DLD1 (cell line): ENCODE measurements at regions not wholly inside any gene's neighbourhood (a gene's known extent, or its start where the extent isn't known, plus 50 kb on each side); places are given as distances from the start of the nearest gene placed in this dataset.

ENCODE experiments used
- in situ Hi-C: cut with HindIII; loops from 2 replicates; pipeline ENCODE4 v1.10.0; 2017; ENCODE audit warnings: low sequenced_read_pairs

DNA sequence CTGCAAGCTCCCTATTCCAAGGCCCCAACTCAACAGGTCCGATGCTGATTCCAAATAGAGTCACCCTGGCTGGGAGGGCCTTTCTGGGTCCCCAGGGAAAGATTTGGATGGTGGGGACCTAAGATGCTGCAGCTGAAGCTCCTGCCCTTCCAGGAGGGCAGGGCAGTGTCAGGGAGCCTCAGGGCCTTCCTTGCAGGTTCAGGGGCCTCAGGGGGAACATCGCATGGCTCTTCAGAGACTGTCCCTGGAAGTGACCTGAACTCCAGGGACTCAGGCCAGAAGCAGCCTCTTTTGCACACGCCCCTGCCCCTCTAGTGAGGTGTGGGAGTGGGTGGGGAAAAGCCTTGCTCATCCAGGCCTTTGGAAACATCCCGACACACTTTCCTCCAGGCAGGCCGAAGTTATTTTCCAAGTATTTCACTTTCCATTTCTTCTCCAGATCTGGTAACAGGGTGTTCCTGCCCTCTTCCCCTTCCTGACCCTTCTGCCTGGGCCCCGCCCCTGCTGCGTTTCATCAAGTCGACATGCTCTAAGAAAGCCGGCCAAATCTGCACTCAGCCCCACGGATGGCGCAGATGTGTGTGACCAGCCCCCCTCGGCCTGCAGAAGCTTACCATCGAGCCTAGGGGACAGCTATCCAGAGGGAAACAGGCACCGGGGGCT is 159.5 kb downstream of the FGF18 start:
- in situ Hi-C loops, result no loop called here

DNA sequence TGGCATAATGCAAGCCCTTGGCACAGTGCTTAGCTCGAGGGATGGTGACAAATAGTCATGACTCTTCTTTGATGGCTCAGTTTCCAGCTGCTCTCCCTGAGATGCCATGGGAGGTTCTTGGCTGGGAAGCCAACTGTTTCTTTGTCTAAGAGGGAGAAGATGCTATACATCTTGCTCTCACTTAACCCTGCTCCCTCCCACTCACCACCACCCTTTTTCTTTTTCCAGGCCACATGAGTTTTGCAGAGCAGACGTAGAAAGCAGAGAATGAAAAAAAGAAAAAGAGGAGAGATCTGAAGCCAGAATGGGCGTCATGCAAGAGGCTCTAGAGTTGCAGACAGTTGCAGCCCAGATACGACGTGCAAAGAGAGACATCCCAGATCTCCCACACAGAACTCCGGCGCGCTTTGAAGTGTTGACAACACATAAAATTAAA is 160.5 kb downstream of the FGF18 start:
- in situ Hi-C loops, result no loop called here

- in situ Hi-C loops, result no loop called here
Measured at GRCh38 chr5:171580502-171581265, 161.2 kb downstream of the FGF18 start.

DNA sequence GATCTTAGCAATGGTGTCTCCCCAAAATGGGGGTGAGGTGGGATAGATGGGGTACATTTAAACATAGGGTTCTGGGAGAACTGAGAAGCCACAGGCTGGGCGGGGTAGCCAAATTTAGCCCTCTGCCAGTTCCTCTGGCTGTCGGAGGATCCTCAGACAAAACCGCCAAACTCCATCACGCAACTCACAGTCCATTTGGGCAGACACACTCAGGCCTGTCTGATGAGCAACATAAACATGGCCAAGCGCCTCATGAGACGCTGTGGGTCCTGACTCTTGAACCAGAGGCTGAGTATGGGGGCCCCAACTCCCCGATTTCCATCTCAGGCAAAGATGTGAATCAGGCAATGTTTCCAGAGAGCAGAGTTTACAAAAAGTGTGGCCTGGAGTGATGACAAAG is 162.3 kb downstream of the FGF18 start:
- in situ Hi-C loops, result no loop called here

DNA sequence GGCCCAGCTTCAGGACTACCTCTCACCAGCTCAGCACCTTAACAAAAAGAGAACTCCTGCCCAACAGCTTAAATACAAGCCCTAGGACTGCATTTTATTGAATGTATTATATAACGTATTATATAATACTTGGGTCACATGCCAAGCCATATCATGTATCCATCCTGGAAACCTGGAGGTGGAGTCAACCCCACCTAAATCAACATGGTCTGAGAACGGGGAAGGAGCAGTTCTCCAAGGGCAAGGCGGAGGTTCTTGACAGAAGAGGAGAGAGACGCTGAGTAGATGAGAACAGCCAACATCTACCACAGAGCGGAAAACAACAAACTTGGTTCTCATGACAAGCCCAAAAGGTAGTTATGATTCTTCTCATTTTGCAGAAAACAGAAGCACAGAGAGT is 163.4 kb downstream of the FGF18 start:
- in situ Hi-C loops, result no loop called here

- in situ Hi-C loops, result no loop called here
Measured at GRCh38 chr5:171585981-171586380, 166.5 kb downstream of the FGF18 start.

DNA sequence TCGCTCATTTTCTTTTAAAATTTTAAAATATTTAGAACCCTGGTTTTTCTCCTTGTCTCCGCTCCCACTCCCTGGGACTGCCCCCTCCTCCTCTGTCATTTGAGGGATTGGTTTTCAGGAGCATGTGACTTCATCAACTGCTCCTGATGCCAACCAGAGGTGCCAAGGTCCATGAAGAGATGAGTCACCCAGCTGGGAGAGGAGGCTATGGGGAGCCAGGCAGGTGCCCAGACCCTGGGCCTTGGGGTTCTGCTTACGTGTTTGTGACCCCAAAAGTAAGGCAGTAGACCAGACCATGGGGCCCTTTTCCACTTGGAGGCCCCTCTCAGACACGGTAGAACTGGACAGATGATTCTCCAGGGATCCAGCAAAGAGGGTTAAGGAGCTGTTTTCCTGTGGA is 167.0 kb downstream of the FGF18 start:
- in situ Hi-C loops, result no loop called here

DNA sequence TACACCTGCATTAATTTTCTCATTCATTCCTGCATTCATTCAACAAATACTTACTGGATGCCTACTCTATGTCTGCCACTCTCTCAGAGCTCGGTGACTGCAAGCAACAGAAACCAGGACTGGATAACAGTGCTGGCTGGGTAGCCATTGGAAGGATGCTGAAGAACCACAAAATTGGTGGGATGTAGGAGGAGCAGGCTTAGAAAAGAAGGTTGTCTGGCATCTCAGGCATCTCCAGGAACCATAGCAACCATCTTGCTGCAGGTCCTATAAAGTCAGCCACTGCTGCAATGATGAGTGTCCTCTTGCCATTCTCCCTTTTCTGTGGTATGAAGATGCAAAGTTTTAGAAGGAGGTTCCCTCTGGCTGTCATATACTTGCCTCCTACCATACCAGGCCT is 168.6 kb downstream of the FGF18 start:
- in situ Hi-C loops, result no loop called here

DNA sequence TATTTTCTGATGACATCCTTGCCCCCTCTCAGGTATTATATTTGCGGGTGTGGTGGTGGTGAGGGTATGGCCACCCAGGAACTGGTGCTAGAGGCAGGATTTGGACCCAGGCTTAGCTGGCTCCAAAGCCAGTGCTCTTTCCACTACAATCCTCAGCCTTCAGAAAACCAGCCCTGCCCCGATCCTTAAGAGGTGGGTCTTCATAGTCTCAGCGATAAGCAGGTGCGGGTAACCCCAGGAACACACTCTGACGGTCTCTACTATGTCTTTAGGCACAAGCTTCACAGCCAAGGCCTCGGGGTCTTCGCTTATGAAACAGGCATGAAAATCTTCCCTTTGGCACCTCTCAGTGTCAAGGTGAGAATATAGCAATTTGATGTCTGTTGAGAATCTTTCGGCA is 169.3 kb downstream of the FGF18 start:
- in situ Hi-C loops, result no loop called here

- in situ Hi-C loops, result no loop called here
Measured at GRCh38 chr5:171589461-171589860, 170.0 kb downstream of the FGF18 start.

GRCh38 chr5:171592076-171592475 is 172.6 kb downstream of the FGF18 start:
- in situ Hi-C loops, result no loop called here

DNA sequence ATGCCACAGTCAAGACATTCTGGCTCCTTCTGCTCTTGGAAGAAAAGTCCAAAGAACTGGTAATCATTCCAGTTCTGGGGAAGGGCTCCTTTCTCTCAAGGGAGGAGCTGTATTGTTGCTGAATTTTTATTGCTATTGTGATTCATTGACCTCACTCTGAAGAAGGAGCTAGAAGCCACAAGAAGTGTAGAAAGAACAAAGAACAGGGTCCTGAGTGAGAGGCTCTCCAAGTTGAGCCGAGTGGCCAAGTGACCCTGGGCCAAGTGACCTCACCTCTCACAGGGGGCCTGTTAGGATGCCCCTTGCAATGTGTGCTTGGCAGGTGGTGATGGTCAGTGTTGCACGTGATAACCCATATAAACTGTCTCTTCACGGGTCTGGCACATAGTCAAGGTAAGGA is 173.3 kb downstream of the FGF18 start:
- in situ Hi-C loops, result no loop called here

DNA sequence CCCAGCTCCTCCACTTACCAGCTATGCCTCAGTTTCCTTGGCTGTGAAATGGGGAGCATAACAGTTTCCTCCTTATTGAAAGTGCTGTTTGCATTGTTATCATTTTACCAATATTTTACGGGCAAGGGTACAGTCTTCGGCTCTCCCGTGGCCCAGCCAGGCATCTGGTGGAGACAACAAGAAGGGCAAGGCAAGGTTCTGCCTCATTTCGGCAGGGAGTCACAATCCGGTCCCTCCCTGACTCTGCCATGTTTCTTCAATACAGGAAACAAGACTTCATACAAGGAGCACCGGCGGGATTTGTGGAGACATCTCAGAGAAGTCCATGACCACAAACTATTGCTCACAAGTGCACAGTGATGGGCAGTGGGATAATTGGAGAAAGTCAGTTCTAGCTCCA is 174.0 kb downstream of the FGF18 start:
- in situ Hi-C loops, result no loop called here

DNA sequence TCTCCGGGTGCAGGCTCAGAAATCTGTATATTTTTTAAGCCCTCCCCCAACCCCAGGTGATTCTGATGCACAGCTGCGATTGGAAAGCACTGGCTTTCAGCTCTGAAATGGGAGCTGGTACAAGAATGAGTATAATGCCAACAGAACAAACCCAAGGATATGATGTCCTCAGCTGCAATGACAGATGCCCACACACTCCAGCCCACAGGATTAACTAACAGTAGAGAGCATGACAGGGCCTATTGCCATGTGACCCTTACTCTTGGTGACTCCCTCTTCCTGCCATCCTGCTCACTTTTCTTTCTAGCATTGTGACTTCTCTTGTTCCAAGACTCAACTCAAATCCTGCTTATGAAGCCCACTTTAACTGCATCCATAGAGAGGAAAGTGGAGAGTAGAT is 174.5 kb downstream of the FGF18 start:
- in situ Hi-C loops, result no loop called here

DNA sequence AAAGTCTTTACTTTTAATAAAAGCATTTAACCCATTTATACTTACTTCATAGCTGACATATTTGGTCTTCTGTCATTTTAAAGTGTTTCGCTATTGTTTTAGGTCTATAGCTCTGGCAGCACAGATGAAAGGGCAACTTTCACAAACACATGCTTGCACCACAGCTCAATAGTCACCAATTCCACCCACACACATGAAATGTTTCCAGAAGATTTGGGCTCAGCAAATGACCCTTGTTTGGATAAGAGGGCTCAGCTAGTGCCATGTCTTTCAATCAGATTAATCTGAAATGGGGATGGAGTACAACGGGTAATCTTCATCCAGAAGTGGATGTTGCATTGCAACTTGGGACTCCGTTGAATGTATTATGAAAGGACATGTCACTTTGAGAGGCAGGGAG is 176.0 kb downstream of the FGF18 start:
- in situ Hi-C loops, result no loop called here

DNA sequence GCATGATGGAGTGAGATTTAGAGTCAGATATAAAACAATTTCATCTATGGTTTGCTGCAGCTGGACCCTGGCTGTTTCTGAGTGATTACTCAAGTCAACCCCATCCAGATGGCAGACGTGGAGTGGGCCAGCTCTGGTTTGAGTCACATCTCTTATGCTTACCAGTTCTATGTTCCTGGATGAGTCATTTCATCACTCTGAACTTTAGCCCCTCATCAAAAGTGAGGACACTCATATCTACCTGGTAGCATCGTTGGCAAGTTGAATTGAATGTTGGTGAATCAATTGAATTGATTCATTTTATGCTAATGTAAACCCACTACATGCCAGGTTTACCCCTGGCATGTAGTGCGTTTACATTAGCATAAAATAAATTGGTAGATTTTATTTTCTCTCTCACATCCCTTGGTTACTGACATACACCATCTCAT is 176.4 kb downstream of the FGF18 start:
- in situ Hi-C loops, result no loop called here

GRCh38 chr5:171596391-171596878 is 177.0 kb downstream of the FGF18 start:
- in situ Hi-C loops, result no loop called here

DNA sequence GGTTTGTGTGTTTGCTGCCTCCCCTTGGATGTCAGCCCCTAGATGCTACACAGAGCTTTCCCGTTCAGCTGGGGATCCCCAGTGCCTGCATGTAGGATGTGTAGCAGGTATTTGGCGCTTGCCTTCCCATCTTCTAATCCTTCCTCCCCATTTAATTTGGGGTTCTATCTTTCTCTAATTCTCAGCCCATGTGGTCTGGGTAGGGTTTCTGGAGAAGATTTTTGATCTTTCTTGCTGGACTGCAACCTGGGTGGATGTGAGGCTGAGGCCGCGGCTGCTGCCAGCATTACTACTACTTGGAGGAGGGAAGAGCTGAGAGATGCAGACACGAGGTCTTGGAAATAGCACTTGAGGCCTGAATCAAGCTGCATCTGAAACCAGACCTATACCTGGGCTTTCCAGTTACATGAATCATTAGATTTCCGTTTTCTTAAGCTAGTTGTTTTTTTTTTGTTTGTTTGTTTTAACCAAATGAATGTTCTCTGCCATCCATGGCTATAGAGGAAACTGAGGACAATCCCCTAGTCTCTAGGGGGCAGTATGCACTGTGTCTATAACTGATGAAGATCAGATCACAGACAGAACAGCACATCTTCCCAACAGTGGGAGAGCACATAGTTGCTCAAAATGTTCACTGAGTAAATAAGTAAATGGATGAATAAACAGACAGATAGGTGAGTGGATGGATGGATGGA is 178.6 kb downstream of the FGF18 start:
- in situ Hi-C loops, result no loop called here

DNA sequence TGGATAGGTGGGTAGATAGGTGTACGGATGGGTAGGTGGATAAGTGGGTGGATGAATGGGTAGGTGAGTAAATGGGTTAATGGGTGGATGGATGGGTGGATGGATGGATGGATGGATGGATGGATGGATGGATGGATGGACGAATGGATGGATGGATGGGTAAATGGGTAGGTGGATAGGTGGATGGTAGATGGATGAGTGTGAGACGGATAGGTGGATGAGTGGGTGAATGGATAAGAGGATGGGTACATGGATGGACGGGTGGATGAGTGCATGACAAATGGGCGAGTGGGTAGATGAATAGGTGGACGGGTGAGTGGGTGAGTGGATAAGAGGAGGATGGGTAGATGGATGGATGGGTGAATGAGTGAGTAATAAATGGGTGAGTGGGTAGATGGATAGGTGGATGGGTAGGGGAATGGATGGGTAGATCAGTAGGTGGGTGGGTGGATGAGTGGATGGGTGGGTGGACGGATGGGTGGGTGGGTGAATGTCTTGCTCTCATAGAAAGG is 179.2 kb downstream of the FGF18 start:
- in situ Hi-C loops, result no loop called here

- in situ Hi-C loops, result no loop called here
Measured at GRCh38 chr5:171599411-171599810, 180.0 kb downstream of the FGF18 start.

DNA sequence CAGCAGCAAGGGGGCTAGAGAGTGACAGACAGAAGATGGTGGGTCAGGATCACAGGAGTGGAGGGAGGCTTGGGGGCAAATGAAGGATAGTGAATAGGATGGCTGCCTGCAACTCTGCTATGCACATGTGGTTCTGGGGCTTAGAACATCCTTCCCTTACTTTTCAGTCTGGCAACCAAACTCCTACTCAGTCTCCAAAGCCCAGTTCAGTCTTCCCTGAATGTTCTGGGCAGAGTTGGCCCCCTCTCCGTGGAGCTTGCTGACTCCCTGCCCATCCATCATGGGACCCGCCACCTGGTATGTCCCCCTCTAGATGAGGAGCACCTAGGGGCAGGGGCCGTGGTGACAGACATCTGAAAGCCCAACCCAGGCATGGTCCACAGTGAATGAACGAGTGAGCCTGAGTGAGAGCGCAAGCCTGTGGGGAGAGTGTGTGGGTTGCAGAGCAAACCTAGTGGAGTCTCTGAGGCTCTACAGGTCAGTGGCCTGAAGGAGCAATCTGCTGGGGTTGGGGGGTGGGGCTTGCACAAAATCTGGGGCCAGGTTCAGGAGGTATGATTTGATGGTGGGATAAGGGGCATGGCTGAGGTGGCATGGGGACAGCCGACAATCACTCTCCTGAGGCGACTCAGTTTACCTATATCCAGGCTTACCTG is 180.6 kb downstream of the FGF18 start:
- in situ Hi-C loops, result no loop called here
